ENCODE measurements at regions not wholly inside any gene's neighbourhood (a gene's known extent, or its start where the extent isn't known, plus 50 kb on each side); places are given as distances from the start of the nearest gene placed in this dataset.

DNA sequence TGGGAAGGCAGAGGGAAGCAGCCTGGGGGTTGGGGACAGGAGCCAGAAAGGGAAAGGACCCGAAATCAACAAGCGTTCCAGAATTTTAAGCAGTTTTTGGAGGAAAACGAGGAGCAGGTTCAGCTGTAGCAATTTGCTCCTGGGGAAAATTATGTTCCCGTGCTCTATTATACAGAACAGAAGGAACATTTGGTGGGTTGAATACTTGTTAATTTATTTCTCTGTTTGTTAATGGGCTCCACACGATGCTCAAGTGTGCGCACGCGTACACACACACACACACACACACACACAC lies 149.2 kb upstream of the LINGO1 start:
- Histone ChIP-seq H3K27ac (no peak overlapping the region), H3K4me1 (ENCODE audit: insufficient read depth) (no peaks in the 10 kb centered on the region), H3K9me3 (no peaks in the 10 kb centered on the region), H3K36me3 (no peaks in the 10 kb centered on the region), H3K4me3 (no peak overlapping the region), H3K27me3 (no peaks in the 10 kb centered on the region)
- no peak for DNase-seq
- 70 to 76% (median 73%) methylated on average over 8 of the region's 8 CpGs for WGBS, 3 donors
- TF ChIP-seq POLR2A (IDR thresholded peaks at IDR 0.05), result no peak
- TF ChIP-seq EP300 (IDR thresholded peaks at IDR 0.05), result no peak
- TF ChIP-seq, protein P1, sequence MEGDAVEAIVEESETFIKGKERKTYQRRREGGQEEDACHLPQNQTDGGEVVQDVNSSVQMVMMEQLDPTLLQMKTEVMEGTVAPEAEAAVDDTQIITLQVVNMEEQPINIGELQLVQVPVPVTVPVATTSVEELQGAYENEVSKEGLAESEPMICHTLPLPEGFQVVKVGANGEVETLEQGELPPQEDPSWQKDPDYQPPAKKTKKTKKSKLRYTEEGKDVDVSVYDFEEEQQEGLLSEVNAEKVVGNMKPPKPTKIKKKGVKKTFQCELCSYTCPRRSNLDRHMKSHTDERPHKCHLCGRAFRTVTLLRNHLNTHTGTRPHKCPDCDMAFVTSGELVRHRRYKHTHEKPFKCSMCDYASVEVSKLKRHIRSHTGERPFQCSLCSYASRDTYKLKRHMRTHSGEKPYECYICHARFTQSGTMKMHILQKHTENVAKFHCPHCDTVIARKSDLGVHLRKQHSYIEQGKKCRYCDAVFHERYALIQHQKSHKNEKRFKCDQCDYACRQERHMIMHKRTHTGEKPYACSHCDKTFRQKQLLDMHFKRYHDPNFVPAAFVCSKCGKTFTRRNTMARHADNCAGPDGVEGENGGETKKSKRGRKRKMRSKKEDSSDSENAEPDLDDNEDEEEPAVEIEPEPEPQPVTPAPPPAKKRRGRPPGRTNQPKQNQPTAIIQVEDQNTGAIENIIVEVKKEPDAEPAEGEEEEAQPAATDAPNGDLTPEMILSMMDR (IDR thresholded peaks at IDR 0.05), result no peak
- intact Hi-C loops (cut with DNase I), result no loop called here

DNA sequence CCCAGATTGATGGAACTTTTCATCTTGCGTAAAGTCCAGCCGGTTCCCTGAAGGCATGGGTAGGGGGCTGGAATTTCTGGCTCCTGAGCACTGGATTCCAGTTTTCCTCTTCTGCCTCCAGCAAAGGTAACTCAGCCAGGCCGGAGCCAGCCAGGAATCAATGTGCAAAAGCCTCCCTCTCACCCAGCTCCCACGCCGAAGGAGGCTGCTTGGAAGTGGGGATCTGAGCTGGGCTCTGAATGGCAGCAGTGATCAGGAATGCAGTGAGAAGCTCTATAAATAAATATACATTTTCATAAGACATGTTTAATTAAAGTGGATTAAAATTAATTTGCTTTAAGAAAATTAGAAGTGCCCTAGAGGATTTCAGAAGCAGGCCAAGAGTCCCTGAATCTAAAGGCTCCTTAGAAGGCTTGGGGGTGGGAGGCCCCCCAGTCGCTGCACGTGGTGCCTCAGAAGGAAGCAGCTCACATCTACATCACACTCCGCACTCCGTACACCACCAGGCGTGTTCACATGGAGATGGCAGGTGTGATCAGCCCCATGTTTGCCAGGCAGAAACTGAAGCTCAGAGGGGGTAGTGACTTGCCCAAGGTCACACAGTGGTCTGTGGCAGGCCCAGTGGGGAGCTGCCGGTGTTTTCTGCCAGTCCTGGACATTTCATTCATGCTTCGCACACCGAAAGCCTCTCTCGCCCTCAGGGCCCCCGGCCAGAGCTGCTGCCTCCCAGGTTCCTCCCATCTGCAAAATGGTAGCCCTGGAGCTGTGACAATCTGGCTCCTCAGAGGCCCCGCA lies 148.6 kb upstream of the LINGO1 start:
- no peak overlapping the region for H3K27ac ChIP-seq
- DNase-seq, result no peak
- WGBS, 3 donors, result 76 to 81% (median 76%) methylated on average over 16 of the region's 16 CpGs
- no peaks in the 10 kb centered on the region for H3K27me3 ChIP-seq
- intact Hi-C loops (cut with DNase I), result no loop called here
- H3K4me1 ChIP-seq (ENCODE audit: insufficient read depth), result no peaks in the 10 kb centered on the region
- H3K4me3 ChIP-seq, result no peak overlapping the region
- TF ChIP-seq POLR2A (IDR thresholded peaks at IDR 0.05), result no peak
- TF ChIP-seq, protein P1 (IDR thresholded peaks at IDR 0.05), result no peak
- no peak for TF ChIP-seq EP300 (IDR thresholded peaks at IDR 0.05)
- H3K36me3 ChIP-seq, result no peaks in the 10 kb centered on the region
- H3K9me3 ChIP-seq, result no peaks in the 10 kb centered on the region

DNA sequence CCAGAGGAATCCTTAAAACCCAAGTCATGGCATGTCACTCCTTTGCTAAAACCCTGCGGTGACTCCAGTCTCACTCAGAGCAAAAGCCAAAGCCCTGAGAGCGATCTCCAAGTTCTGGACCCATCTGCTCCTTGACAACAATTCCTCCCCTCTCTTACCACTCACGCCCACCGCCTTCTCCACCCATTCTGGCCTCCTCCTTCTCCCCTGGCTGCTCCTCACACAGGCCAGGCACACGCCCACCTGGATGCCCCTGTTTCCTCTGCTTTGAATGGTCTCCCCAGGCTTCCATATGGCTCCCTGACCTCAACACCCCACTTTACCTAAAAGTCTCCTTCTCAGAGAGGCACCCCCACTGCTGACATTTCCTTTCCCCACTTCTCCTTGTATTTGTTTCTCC lies 146.1 kb upstream of the LINGO1 start:
- H3K4me3 ChIP-seq, result no peak overlapping the region
- TF ChIP-seq POLR2A (IDR thresholded peaks at IDR 0.05), result no peak
- TF ChIP-seq, protein P1 (IDR thresholded peaks at IDR 0.05), result no peak
- TF ChIP-seq EP300 (IDR thresholded peaks at IDR 0.05), result no peak
- no peaks in the 10 kb centered on the region for H3K36me3 ChIP-seq
- no peak for DNase-seq
- no peaks in the 10 kb centered on the region for H3K9me3 ChIP-seq
- H3K4me1 ChIP-seq (ENCODE audit: insufficient read depth), result no peaks in the 10 kb centered on the region
- no peak overlapping the region for H3K27ac ChIP-seq
- H3K27me3 ChIP-seq, result no peaks in the 10 kb centered on the region
- intact Hi-C loops (cut with DNase I), result no loop called here
- WGBS, 3 donors, result 83 to 93% (median 86%) methylated on average over 5 of the region's 5 CpGs

DNA sequence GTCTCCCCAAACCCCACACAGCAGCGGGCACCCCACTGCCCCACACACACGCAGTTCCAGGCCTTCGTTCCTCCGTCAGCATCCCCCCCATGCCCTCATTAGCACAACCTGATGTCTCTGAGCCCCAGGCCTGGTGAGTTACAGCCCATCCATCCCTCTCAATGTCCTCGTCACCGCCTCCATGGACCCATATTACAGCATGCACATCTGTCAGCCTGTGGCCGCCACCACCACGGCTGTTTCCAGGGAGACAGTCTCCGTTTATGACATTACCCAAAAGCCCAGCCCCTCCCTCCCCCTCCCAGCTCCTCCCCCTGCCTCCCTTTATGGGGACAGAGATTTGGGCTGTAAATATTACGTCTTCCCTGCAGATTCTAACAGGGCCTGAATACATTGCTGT lies 143.1 kb upstream of the LINGO1 start:
- DNase-seq, result no peak
- intact Hi-C loops (cut with DNase I), result no loop called here

More for the DNA sequence above, 143.1 kb upstream of the LINGO1 start:
- Histone ChIP-seq H3K27ac (no peak overlapping the region), H3K9me3 (no peaks in the 10 kb centered on the region), H3K27me3 (no peaks in the 10 kb centered on the region), H3K4me1 (ENCODE audit: insufficient read depth) (no peaks in the 10 kb centered on the region), H3K36me3 (no peaks in the 10 kb centered on the region), H3K4me3 (no peak overlapping the region)
- 73 to 78% (median 77%) methylated on average over 10 of the region's 10 CpGs for WGBS, 3 donors
- TF ChIP-seq, protein P1 (IDR thresholded peaks at IDR 0.05), result no peak

All from ovary (tissue), 7 donors.